COLO829 (cell line): ENCODE measurements at regions not wholly inside any gene's neighbourhood (a gene's known extent, or its start where the extent isn't known, plus 50 kb on each side); places are given as distances from the start of the nearest gene placed in this dataset.
"Not testable (repeated sequence)": the region's sequence is repeated elsewhere in the genome, so short reads cannot be mapped to it uniquely, and the experiment has no call there.

Source experiments
- DNase-seq: peaks from one replicate; pipeline ENCODE4 v3.0.0; 2012; ENCODE audit warnings: low spot score

DNA sequence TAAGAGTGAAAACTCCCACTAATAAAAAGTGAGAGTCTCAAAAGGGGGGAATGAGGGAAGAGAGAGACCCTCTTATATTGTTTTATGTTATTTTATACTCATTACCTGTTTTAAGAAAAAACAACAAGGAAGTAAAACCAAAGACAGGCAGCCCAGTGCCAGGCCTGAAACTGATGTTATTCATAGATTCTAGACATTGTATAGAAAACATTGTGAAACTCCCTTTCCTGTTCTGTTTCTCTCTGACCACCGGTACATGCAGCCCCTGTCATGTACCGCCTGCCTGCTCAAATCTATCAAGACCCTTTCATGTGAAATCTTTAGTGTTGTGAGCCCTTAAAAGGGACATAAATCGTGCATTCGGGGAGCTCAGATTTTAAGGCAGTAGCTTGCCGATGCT is 216.4 kb upstream of the CNTN3 start:
- DNase-seq: not testable (repeated sequence)

- DNase-seq: not testable (repeated sequence)
Observed at GRCh38 chr3:74825404-74825803, 210.9 kb upstream of the CNTN3 start.

DNA sequence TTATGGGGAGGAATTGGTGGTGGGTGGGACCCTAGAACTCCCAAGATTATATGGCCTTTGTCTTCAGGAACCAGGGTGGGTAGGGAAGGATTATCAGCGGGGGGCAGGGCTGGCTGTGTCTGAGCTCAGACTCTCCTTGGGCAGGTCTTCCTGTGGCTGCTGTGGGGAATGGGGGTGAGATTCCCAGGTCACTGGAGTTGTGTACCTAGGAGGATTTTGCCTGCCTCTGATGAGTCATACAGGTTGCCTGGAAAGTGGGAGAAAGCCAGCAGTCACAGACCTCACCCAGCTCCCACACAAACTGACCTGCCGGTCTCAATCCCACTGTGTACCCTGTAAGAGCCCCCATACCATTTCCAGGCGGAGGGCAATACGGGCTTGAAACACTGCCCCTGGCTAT is 209.9 kb upstream of the CNTN3 start:
- DNase-seq: no peak

GRCh38 chr3:74814181-74814580 is 199.7 kb upstream of the CNTN3 start:
- no peak for DNase-seq

- no peak for DNase-seq
Observed at GRCh38 chr3:74812756-74813155, 198.3 kb upstream of the CNTN3 start.

GRCh38 chr3:74808506-74809275 is 194.2 kb upstream of the CNTN3 start:
- DNase-seq: no peak

GRCh38 chr3:74801924-74802323 is 187.5 kb upstream of the CNTN3 start:
- DNase-seq: no peak

DNA sequence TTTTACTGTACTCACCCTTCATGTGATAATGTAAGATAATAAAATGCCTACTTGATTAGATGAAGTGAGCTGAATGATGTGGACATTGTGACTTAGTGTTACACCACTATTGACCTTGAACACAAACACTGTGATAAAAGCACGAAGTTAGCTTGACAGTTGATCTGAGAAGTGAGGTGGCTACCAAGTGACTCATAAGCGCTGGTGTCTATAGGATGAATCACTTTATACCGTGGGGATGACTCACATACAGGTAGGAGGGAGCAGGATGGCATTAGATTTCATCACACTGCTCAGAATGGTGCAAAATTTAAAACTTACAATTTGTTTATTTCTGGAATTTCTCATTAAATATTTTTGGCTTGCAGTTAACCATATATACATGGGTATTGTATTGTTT is 174.7 kb upstream of the CNTN3 start:
- DNase-seq: no peak

GRCh38 chr3:74787011-74787410 is 172.6 kb upstream of the CNTN3 start:
- no peak for DNase-seq

- DNase-seq: no peak
Observed at GRCh38 chr3:74771401-74771800, 156.9 kb upstream of the CNTN3 start.

DNA sequence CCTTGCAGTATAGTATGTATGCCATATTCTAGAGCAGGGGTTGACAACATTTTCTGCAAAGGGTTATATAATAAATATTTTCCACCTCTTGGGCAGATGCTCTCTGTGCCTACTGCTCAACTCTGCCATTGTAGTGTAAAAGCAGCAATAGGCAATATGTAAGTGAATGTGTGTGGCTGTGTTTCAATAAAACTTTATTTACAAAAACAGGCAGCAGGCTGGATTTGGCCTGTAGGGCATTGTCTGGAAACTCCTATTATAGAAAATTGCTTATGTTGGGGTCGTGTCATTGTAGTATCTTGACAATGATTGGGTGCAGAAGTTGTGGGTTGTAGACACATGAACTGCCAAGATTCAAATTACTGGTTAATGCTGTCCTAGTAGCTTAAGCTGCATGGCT is 153.6 kb upstream of the CNTN3 start:
- DNase-seq: no peak

- DNase-seq: no peak
Observed at GRCh38 chr3:74766405-74766804, 151.9 kb upstream of the CNTN3 start.

DNA sequence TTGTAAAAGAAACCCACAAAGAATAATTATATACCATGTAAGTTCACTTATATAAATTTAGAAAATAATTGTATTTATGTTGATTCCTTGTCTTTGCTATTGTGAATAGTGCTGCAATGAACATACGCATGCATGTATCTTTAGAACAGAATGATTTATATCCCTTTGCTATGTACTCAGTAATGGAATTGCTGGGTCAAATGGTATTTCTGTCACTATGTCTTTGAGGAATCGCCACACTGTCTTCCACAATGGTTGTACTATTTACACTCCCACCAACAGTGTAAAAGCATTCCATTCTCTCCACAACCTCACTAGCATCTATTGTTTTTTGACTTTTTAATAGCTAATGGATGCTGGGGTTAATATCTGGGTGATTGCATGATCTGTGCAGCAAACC is 149.4 kb upstream of the CNTN3 start:
- DNase-seq: no peak

- no peak for DNase-seq
Observed at GRCh38 chr3:74756674-74757073, 142.2 kb upstream of the CNTN3 start.

- DNase-seq: no peak
Observed at GRCh38 chr3:74752290-74752689, 137.8 kb upstream of the CNTN3 start.

GRCh38 chr3:74751775-74752174 is 137.3 kb upstream of the CNTN3 start:
- no peak for DNase-seq

DNA sequence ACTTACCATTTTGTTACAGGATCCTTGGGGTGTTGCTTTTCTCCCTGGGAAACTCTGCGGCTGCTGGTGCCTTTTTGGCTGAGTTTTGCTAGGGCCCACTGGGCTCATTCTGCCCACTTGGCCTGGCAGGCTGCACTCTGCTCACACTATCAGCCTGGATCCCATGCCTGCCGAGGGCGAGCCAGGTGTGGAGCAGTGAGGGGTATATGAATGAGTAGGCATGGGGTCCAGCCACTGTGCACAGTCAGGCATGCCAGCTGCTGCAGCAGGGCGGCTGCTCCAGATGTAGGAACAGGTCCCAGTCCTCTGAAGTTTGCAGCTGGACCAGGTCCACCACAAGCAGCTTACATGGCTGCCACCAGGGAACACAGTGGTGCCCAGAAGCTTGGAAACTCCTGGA is 136.4 kb upstream of the CNTN3 start:
- DNase-seq: no peak

DNA sequence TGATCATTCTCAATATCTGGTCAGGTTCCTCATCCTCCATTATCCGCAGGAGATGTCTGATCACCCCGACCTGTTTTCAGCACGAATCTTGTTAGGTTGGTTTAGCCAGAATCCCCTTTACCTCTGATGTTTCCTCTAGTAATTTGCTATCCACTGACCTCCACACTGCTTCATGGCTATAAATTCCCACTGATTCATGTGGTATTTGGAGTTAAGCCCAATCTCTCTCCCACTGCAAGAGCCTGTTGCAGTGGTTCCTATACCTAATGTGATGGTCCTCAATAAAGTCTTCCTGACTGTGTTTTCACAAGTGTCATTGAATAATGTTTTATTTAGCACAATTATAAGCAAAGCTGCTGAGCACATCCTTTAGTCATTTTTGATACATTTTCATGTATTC is 124.8 kb upstream of the CNTN3 start:
- no peak for DNase-seq

GRCh38 chr3:74722211-74722610 is 107.8 kb upstream of the CNTN3 start:
- DNase-seq: no peak

DNA sequence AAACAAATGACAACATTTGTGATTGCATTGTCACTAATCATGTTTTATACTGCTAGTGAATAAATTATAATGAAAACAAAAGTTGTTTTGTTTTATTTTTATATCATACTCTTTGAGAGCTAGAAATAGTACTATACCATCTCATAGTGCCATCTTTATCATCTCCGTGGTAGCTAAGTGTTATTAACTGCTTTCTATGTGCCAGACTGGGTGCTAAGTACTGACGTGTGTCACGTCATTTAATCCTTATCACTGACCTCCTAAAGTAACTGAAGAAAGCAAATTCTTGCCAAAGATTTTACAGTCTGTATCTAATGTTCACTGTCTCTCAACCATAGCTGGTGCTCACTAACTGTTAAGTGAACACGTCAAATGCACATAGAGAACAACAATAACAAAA is 99.5 kb upstream of the CNTN3 start:
- no peak for DNase-seq

DNA sequence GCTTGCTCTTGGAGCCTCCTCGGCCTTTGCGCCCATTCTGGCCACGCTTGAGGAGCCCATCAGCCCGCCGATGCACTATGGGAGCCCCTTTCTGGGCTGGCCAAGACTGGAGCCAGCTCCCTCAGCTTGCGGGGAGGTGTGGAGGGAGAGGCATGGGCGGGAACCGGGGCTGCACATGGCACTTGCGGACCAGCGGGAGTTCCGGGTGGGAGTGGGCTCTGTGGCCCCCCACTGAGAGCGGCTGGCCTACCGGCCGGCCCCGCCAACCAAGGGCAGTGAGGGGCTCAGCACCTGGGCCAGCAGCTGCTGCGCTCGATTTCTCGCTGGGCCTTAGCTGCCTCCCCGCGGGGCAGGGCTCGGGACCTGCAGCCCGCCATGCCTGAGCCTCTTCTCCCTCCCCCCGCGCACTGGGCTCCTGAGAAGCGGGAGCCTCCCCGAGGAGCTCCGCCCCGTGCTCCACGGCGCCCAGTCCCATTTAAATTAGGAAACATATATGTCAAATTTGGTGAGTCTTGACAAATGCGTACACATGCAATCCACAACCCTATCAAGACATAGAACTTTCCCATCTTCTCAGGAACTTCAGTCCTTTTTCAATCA is 97.6 kb upstream of the CNTN3 start:
- no peak for DNase-seq

GRCh38 chr3:74709951-74710350 is 95.5 kb upstream of the CNTN3 start:
- DNase-seq: no peak

DNA sequence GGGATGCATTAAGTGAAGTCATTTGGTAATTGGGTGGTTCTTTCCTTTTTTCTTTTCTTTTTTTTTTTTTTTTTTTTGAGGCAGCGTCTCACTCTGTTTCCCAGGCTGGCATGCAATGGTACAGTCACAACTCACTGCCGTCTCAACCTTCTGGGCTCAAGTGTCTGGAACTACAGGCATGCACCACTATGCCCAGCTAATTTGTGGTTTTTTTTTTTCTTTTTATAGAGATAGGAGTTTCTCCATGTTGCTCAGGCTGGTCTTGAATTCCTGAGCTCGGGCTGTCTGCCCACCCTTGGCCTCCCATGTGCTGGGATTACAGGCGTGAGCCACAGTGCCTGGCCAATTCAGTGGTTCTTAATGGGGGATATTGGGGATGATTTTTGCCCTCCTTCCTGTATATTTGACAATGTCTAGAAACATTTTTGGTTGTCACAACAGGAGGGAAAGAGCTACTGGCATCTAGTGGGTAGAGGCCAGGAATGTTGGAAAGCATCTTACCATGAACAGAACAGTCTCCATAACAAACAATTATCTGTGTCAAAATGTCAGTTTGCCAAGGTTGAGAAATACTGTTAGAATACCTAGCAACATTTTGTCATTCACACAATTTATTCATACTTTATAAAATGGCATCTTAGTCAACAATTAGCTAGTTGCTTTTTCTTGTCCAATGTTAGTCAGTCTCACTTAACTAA is 79.4 kb upstream of the CNTN3 start:
- no peak for DNase-seq
